ENCODE measurements at regions not wholly inside any gene's neighbourhood (a gene's known extent, or its start where the extent isn't known, plus 50 kb on each side); places are given as distances from the start of the nearest gene placed in this dataset.

- TF ChIP-seq, protein P1, sequence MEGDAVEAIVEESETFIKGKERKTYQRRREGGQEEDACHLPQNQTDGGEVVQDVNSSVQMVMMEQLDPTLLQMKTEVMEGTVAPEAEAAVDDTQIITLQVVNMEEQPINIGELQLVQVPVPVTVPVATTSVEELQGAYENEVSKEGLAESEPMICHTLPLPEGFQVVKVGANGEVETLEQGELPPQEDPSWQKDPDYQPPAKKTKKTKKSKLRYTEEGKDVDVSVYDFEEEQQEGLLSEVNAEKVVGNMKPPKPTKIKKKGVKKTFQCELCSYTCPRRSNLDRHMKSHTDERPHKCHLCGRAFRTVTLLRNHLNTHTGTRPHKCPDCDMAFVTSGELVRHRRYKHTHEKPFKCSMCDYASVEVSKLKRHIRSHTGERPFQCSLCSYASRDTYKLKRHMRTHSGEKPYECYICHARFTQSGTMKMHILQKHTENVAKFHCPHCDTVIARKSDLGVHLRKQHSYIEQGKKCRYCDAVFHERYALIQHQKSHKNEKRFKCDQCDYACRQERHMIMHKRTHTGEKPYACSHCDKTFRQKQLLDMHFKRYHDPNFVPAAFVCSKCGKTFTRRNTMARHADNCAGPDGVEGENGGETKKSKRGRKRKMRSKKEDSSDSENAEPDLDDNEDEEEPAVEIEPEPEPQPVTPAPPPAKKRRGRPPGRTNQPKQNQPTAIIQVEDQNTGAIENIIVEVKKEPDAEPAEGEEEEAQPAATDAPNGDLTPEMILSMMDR (IDR thresholded peaks at IDR 0.05; ENCODE audit: insufficient read depth, low read depth, low read length), result no peak
- TF ChIP-seq EZH2 (IDR thresholded peaks at IDR 0.05; ENCODE audit: insufficient read depth, low read length), result no peak
These were observed 85.5 kb downstream of the FAS start for GRCh38 chr10:89076120-89076519.

All from astrocyte (in vitro differentiated cells and primary cell).